ENCODE measurements at regions not wholly inside any gene's neighbourhood (a gene's known extent, or its start where the extent isn't known, plus 50 kb on each side); places are given as distances from the start of the nearest gene placed in this dataset.

GRCh38 chr19:29015569-29015968 lies 197.4 kb downstream of the UQCRFS1 start:
- no peak for TF ChIP-seq FOXA1 (IDR thresholded peaks at IDR 0.05)
- no peak for TF ChIP-seq SP1 (IDR thresholded peaks at IDR 0.05)
- TF ChIP-seq BHLHE40 (IDR thresholded peaks at IDR 0.05; ENCODE audit: borderline replicate concordance): no peak
- TF ChIP-seq ZNF384 (IDR thresholded peaks at IDR 0.05): no peak
- TF ChIP-seq TARDBP (IDR thresholded peaks at IDR 0.05): no peak
- TF ChIP-seq FOXK2 (IDR thresholded peaks at IDR 0.05): no peak
- TF ChIP-seq LEF1 (IDR thresholded peaks at IDR 0.05; ENCODE audit: borderline replicate concordance): no peak
- no peak for TF ChIP-seq PKNOX1 (IDR thresholded peaks at IDR 0.05)
- no peak for TF ChIP-seq NFRKB (IDR thresholded peaks at IDR 0.05)
- TF ChIP-seq ARNT (IDR thresholded peaks at IDR 0.05): no peak
- no peak for TF ChIP-seq SUZ12 (IDR thresholded peaks at IDR 0.05)
- TF ChIP-seq ELF4 (IDR thresholded peaks at IDR 0.05): no peak
